SK-N-SH (cell line): ENCODE measurements at regions not wholly inside any gene's neighbourhood (a gene's known extent, or its start where the extent isn't known, plus 50 kb on each side); places are given as distances from the start of the nearest gene placed in this dataset.

ENCODE experiments used
- CTCF ChIA-PET: fragments of 300-600, 350-600 bp; formaldehyde crosslinking; extraction: SDS; loops from one replicate; lab custom pipeline; 2021; lab: Yijun Ruan, JAX
- POLR2A ChIA-PET: fragments of 350-600 bp; sonication (Branson Sonifier 250); formaldehyde crosslinking; extraction: SDS; loops from one replicate; lab custom pipeline; 2020; ENCODE audit warnings: antibody characterized with exemption, inconsistent platforms; lab: Yijun Ruan, JAX
- DNase-seq: peaks from one replicate; pipeline ENCODE4 v3.0.0; 2012
- H2AFZ ChIP-seq: fragments of 200-600 bp; sonication (generic); 2 replicates; pipeline ENCODE4 v1.8.1; 2016; ENCODE audit warnings: antibody characterized with exemption, mild to moderate bottlenecking, low read depth
- H3F3A ChIP-seq: fragments of 200-600 bp; sonication (generic); replicated peaks from 2 replicates; pipeline ENCODE3; 2016; ENCODE audit warnings: antibody characterized with exemption, mild to moderate bottlenecking; ENCODE audit not compliant: insufficient read depth
- H3K27ac ChIP-seq, 2 experiments: fragments of 200-500 bp in 1 of 2; fragments of 200-600 bp in 1 of 2; sonication (Bioruptor generic) in 1 of 2; sonication (generic), shearing (Covaris generic) in 1 of 2; 2 replicates each; pipeline versions ENCODE4 v1.5.1 to v1.6.1; 2014 to 2016; ENCODE audit warnings: low read depth in 2 of 2, inconsistent platforms in 1 of 2, low read length in 1 of 2, mild to moderate bottlenecking in 1 of 2, mixed read lengths in 1 of 2
- H3K27me3 ChIP-seq: fragments of 200-600 bp; sonication (generic), shearing (Covaris generic); 2 replicates; pipeline ENCODE4 v1.6.1; 2016; ENCODE audit warnings: mixed run types; ENCODE audit not compliant: insufficient read depth
- H3K36me3 ChIP-seq, 2 experiments: fragments of 200-500 bp in 1 of 2; fragments of 200-600 bp in 1 of 2; sonication (Bioruptor generic) in 1 of 2; sonication (generic) in 1 of 2; replicated peaks in 1 of 2; 2 replicates each; pipeline versions ENCODE3 to v1.5.1; 2014 to 2016; ENCODE audit warnings: low read length in 1 of 2, mild to moderate bottlenecking in 1 of 2; ENCODE audit not compliant: insufficient read depth in 2 of 2, control insufficient read depth in 1 of 2
- H3K4me1 ChIP-seq, 2 experiments: fragments of 200-500 bp in 1 of 2; fragments of 200-600 bp in 1 of 2; sonication (Bioruptor generic) in 1 of 2; sonication (generic), shearing (Covaris generic) in 1 of 2; 2 replicates each; pipeline versions ENCODE4 v1.5.1 to v1.6.1; 2014 to 2016; ENCODE audit warnings: low read depth in 1 of 2, low read length in 1 of 2, mixed run types in 1 of 2; ENCODE audit not compliant: insufficient read depth in 2 of 2, control insufficient read depth in 1 of 2
- H3K4me2 ChIP-seq: fragments of 200-600 bp; sonication (generic), shearing (Covaris generic); 2 replicates; pipeline ENCODE4 v1.6.1; 2017; ENCODE audit warnings: mixed run types
- H3K4me3 ChIP-seq, 2 experiments: fragments of 200-500 bp in 1 of 2; fragments of 200-600 bp in 1 of 2; sonication (Bioruptor generic) in 1 of 2; sonication (generic), shearing (Covaris generic) in 1 of 2; 2 replicates each; pipeline versions ENCODE4 v1.5.1 to v1.8.1; 2014 to 2016; ENCODE audit warnings: low read depth in 2 of 2, inconsistent platforms in 1 of 2, low read length in 1 of 2, mild to moderate bottlenecking in 1 of 2, mixed read lengths in 1 of 2, moderate library complexity in 1 of 2
- H3K79me2 ChIP-seq: fragments of 200-600 bp; sonication (generic); 2 replicates; pipeline ENCODE4 v1.8.1; 2017; ENCODE audit warnings: mild to moderate bottlenecking; ENCODE audit not compliant: insufficient read depth
- H3K9ac ChIP-seq: fragments of 200-600 bp; sonication (generic); 2 replicates; pipeline ENCODE4 v1.6.1; 2017; ENCODE audit warnings: mixed run types
- H3K9me2 ChIP-seq: fragments of 200-600 bp; sonication (generic); 2 replicates; pipeline ENCODE4 v1.6.1; 2017; ENCODE audit warnings: mixed run types
- H3K9me3 ChIP-seq: fragments of 200-600 bp; sonication (generic); 2 replicates; pipeline ENCODE4 v1.6.1; 2017; ENCODE audit warnings: mixed run types, mild to moderate bottlenecking, moderate library complexity
- H4K20me1 ChIP-seq: fragments of 200-600 bp; sonication (generic); 2 replicates; pipeline ENCODE4 v1.6.1; 2017; ENCODE audit warnings: mild to moderate bottlenecking, mixed run types; ENCODE audit not compliant: insufficient read depth
- ELF1 ChIP-seq: IDR thresholded peaks from 2 replicates; pipeline ENCODE4 v1.4.0; 2012
- EP300 ChIP-seq, 2 experiments: IDR thresholded peaks; 2 replicates each; pipeline versions ENCODE4 v1.4.0 to v1.6.1; 2012; ENCODE audit warnings: borderline replicate concordance in 1 of 2, low read depth in 1 of 2, low read length in 1 of 2
- EZH2phosphoT487 ChIP-seq: fragments of 200-600 bp; sonication (generic); IDR thresholded peaks from 2 replicates; pipeline ENCODE4 v1.6.1; 2017; ENCODE audit warnings: low read depth, mixed run types, mild to moderate bottlenecking, antibody characterized with exemption, moderate library complexity, borderline replicate concordance
- FOSL2 ChIP-seq: IDR thresholded peaks from 2 replicates; pipeline ENCODE4 v1.4.0; 2012; ENCODE audit warnings: low read depth, mild to moderate bottlenecking, moderate library complexity, borderline replicate concordance
- FOXM1 ChIP-seq: IDR thresholded peaks from 2 replicates; pipeline ENCODE4 v1.4.0; 2012; ENCODE audit warnings: low read depth, mild to moderate bottlenecking
- GABPA ChIP-seq: IDR thresholded peaks from 2 replicates; pipeline ENCODE4 v1.4.0; 2012; ENCODE audit warnings: low read depth, mild to moderate bottlenecking
- GATA2 ChIP-seq: sonication (generic); formaldehyde crosslinking; IDR thresholded peaks from 2 replicates; pipeline ENCODE4 v1.5.0; 2020; ENCODE audit warnings: mild to moderate bottlenecking, missing genetic modification reagents
- JUND ChIP-seq: IDR thresholded peaks from 2 replicates; pipeline ENCODE4 v1.4.0; 2012
- MEF2A ChIP-seq: IDR thresholded peaks from 2 replicates; pipeline ENCODE4 v1.4.0; 2012; ENCODE audit warnings: low read depth, borderline replicate concordance
- RFX5 ChIP-seq: IDR thresholded peaks from 2 replicates; pipeline ENCODE4 v1.6.1; 2012; ENCODE audit warnings: mild to moderate bottlenecking, improper control_type of control experiment, low read length
- SIN3A ChIP-seq: IDR thresholded peaks from 2 replicates; pipeline ENCODE4 v1.6.1; 2012; ENCODE audit warnings: low read depth, mild to moderate bottlenecking, low read length, moderate library complexity, borderline replicate concordance
- TCF12 ChIP-seq: IDR thresholded peaks from 2 replicates; pipeline ENCODE4 v1.4.0; 2012
- TEAD4 ChIP-seq: IDR thresholded peaks from 2 replicates; pipeline ENCODE4 v1.4.0; 2012; ENCODE audit warnings: mild to moderate bottlenecking, borderline replicate concordance; ENCODE audit not compliant: insufficient read depth
- YY1 ChIP-seq: IDR thresholded peaks from 2 replicates; pipeline ENCODE4 v1.4.0; 2012; ENCODE audit warnings: low read depth, mild to moderate bottlenecking
- WGBS: methylation state at CpG from one replicate; pipeline ENCODE4 v1.1.6; 2017; ENCODE audit warnings: low lambda C conversion rate; 5-methylcytosine and 5-hydroxymethylcytosine counted together
- TF ChIP-seq, protein P1 (sequence below): IDR thresholded peaks from 2 replicates; pipeline ENCODE4 v1.4.0; 2012; ENCODE audit warnings: low read depth, borderline replicate concordance
- TF ChIP-seq, protein P2 (sequence below): IDR thresholded peaks from 2 replicates; pipeline ENCODE4 v1.4.0; 2012; ENCODE audit warnings: low read depth, borderline replicate concordance
- TF ChIP-seq, protein P3 (sequence below): IDR thresholded peaks from 2 replicates; pipeline ENCODE4 v1.4.0; 2012; ENCODE audit warnings: low read depth

DNA sequence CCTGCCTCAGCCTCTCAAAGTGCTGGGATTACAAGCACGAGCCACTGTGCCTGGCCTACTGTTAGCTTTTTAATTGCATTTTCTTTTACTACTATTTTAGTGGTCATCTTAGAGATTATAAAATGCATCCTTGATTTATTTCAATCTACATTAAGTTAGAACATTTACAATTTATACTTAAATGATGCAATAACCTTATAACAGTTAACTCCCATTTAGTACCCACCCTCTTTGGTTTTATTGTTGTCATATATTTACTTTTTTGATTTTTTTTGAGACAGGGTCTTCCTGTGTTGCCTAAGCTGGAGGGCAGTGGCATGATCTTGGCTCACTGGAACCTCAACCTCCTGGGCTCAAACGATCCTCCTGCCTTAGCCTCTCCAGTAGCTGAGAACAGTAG, 77.3 kb downstream of the PPCDC start:
- POLR2A ChIA-PET = no interaction called here
- no peaks in the 10 kb centered on the region for H3K9me2 ChIP-seq
- TF ChIP-seq SIN3A = no peak
- TF ChIP-seq, protein P1, sequence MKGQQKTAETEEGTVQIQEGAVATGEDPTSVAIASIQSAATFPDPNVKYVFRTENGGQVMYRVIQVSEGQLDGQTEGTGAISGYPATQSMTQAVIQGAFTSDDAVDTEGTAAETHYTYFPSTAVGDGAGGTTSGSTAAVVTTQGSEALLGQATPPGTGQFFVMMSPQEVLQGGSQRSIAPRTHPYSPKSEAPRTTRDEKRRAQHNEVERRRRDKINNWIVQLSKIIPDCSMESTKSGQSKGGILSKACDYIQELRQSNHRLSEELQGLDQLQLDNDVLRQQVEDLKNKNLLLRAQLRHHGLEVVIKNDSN = no peak
- no peak for TF ChIP-seq TEAD4
- no peak for TF ChIP-seq EP300 (IDR thresholded peaks at IDR 0.05; ENCODE audit: borderline replicate concordance in 1 of 2, low read depth in 1 of 2, low read length in 1 of 2)
- no peak for TF ChIP-seq GATA2
- no peak for TF ChIP-seq FOXM1
- no peak for TF ChIP-seq MEF2A
- no peak for TF ChIP-seq FOSL2
- no peak for TF ChIP-seq GABPA
- TF ChIP-seq RFX5 = no peak
- TF ChIP-seq YY1 = no peak
- TF ChIP-seq, protein P2, sequence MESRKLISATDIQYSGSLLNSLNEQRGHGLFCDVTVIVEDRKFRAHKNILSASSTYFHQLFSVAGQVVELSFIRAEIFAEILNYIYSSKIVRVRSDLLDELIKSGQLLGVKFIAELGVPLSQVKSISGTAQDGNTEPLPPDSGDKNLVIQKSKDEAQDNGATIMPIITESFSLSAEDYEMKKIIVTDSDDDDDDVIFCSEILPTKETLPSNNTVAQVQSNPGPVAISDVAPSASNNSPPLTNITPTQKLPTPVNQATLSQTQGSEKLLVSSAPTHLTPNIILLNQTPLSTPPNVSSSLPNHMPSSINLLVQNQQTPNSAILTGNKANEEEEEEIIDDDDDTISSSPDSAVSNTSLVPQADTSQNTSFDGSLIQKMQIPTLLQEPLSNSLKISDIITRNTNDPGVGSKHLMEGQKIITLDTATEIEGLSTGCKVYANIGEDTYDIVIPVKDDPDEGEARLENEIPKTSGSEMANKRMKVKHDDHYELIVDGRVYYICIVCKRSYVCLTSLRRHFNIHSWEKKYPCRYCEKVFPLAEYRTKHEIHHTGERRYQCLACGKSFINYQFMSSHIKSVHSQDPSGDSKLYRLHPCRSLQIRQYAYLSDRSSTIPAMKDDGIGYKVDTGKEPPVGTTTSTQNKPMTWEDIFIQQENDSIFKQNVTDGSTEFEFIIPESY = no peak
- no peak for TF ChIP-seq EZH2phosphoT487
- TF ChIP-seq, all 33 proteins: peak for 0
- H3K9ac ChIP-seq = no peak overlapping the region
- no peaks in the 10 kb centered on the region for H3K79me2 ChIP-seq
- DNase-seq = no peak
- no peak overlapping the region for H3K4me2 ChIP-seq
- CTCF ChIA-PET = interaction anchor here (1.2 kb wide), 1 partner anchor 9 kb away, joined by 4 read pairs; no protein-coding TSS in a partner anchor
- H2AFZ ChIP-seq = no peak overlapping the region
- H3K9me3 ChIP-seq = no peaks in the 10 kb centered on the region
- no peak overlapping the region for H3K4me3 ChIP-seq
- H3K36me3 ChIP-seq = no peaks in the 10 kb centered on the region
- H3K27ac ChIP-seq = no peak overlapping the region
- WGBS = 91% methylated on average over 2 of the region's 2 CpGs
- H3K27me3 ChIP-seq = no peaks in the 10 kb centered on the region
- H3F3A ChIP-seq = no peaks in the 10 kb centered on the region
- no peaks in the 10 kb centered on the region; a peak in 1 of 4 replicates for H3K4me1 ChIP-seq
- no peaks in the 10 kb centered on the region for H4K20me1 ChIP-seq

DNA sequence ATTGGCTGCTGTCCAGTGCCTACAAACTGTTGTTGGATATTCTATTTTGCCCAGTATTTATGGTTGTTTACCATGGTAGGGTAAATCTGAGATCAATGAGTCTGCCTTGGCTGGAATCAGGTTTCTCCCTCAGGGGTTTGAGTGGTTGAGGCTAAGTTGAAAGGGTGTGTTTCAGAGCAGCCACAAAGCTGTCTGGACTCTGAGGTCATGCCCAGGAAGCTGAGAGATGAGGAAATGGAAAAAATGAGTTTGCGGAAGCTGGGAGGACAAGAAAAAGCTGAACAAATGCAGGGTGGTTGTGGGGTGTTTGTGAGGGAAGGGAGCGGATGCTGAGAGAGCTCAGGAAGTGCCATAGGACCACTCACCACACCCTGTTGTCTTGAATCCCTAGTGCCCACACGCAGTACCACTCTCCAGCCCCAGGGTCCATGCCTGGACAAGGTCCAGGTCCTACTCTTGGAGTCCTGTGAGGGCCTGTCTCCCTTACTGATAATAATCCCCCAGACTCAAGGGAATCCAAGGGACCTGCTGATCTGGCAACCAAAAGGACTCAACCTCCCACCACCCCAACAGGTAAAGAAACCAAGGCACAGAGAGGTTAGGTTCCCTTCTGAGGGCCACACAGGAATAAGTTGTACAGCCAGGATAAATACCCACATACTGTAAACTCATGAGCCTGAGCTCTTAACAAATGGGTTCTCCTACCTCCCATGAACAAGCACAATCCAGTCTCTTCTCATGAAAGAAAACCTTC, 81.6 kb downstream of the PPCDC start:
- TF ChIP-seq ELF1 (0 out of 2 replicates have a peak, but pooled peaks have one; percentile 23), TCF12 (peak; percentile 13; the same call in 1 of the 2 replicates), JUND (no peak)
- TF ChIP-seq, protein P3, sequence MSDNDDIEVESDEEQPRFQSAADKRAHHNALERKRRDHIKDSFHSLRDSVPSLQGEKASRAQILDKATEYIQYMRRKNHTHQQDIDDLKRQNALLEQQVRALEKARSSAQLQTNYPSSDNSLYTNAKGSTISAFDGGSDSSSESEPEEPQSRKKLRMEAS = peak; percentile 22; the same call in 1 of the 2 replicates
- Histone ChIP-seq H3K27ac (peak overlapping the region in 1 of 2 experiments; percentile 42; a peak in 1 of 4 replicates), H3K9ac (no peak overlapping the region), H3K4me2 (no peak overlapping the region), H3K79me2 (no peaks in the 10 kb centered on the region), H3K9me2 (no peaks in the 10 kb centered on the region), H3K27me3 (no peaks in the 10 kb centered on the region), H2AFZ (no peak overlapping the region), H3K4me1 (peaks cover 0 to 13% of the 10 kb centered on the region in 2 experiments; a peak in 2 of 4 replicates), H3F3A (peaks cover 22% of the 10 kb centered on the region), H3K9me3 (no peaks in the 10 kb centered on the region), H3K4me3 (no peak overlapping the region), H4K20me1 (no peaks in the 10 kb centered on the region), H3K36me3 (no peaks in the 10 kb centered on the region)
- no peak for DNase-seq
- CTCF ChIA-PET = interaction anchor here (0.9 kb wide), 1 partner anchor 9 kb away, joined by 3 read pairs; no protein-coding TSS in a partner anchor
- WGBS = 63% methylated on average over 3 of the region's 3 CpGs
- POLR2A ChIA-PET = no interaction called here
